NCI-H1436 treated with DMSO at 0.1 percent for 48 hours (cell line): ENCODE measurements at regions not wholly inside any gene's neighbourhood (a gene's known extent, or its start where the extent isn't known, plus 50 kb on each side); places are given as distances from the start of the nearest gene placed in this dataset.
"Not testable (repeated sequence)": the region's sequence is repeated elsewhere in the genome, so short reads cannot be mapped to it uniquely, and the experiment has no call there.

Source experiments
- DNase-seq: peaks from one replicate; lab custom pipeline; 2025; lab: John Stamatoyannopoulos, UW

DNA sequence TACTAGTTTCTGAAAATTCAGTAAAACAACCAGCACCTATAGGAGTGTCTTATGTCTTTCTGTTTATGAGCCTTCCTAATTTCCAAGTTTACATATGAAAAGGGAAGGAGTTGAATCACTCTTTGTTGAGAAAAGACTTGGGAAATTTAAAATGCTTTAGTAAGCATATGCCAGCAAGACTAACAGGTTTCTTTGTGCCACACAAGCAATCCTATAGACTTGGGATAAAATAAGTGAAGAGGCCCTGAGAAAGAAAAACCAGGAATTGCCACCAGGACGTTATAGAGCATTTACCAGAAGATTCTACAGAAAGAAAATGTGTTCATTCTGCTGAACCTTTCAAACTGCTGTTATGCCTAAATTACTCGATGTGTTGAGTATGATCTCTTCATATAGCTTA is 1099.1 kb downstream of the EPHA3 start:
- not testable (repeated sequence) for DNase-seq

DNA sequence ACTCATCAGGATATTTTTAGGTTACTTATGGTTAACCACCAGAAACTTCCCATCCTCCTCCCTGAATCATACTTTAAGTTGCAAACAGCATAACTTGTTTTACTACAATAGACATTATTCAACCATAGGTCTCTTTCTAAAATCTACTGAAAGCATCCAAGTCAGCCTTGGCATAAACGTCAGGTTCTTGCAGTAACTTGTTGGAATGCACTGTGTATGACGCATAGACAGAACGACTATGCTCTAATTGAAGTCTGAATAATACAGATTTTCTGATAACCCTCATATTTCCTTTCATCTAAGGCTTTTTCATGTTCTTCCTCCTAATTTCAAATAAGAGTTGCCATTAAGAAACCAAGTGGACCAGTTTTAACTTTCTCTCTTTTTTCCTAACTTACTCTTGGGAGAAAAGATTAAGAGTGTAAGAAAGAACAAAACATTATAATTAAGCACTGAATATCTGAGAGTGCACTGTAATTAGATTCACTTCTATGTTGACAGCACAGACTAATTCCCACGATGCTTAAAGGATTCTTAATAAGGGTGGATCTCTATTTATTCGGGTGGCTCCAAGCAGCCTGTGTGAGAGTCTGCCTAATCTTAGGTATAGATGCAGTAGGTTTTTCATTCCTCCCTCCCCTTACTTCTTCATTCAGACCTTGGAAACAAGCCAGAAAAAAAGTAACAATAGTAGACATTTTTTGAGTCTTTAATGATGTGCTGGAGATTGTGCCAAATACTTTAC is 1100.1 kb downstream of the EPHA3 start:
- DNase-seq, result not testable (repeated sequence)

DNA sequence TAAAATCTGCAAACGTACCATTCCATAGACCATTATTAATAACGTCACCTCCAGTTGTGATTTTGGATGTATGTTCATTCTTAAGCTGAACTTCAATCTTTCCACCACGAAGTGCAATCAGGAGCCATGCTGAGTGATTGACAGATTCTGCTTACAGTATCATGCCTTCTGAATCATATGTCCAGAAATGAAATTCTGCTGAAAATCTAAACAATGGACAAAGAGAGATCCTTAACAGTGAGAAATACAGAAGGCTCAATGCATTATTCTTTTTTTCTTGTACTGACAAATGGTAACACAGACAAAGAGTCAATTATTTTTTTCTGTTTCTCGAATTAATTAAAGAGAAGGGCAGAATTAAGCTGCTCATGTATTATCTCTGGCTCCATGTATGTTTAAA is 1114.5 kb downstream of the EPHA3 start:
- DNase-seq, result no peak

DNA sequence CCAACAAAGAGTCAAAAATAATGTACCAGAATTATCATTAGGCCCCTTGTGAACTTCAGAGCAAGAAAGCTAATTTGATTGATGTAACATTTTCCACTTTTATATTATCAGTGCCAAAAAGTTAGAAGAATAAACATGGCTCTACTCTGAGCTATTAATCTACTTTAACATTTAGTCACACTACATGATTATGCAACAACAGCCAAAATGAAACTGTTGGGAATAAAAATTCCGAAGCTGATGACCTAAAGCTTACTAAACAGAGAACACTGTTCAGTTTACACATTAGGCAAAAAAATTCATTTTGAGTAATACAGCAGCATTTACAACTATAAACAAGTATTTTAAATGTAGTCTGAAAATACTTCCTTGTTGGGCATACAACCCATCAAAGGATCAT is 1134.1 kb downstream of the EPHA3 start:
- no peak for DNase-seq

DNA sequence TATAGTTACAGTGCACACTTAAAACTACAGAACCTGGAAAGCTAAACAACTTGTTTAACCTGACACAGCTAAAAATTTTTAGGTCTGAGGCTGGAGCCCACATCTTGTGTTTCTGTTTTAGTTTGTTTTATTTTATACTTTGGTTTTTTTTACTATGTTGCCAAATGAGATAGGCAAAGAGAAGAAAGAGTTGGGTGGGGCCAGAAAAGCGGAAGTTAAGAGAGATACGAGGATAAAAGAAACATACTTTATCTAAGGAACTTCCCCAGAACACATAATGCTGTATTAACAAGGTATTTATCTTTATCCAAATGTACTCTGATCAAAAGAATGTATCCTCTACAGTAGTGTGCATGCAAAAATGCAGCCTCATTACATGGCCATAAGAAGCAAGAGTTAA is 1145.7 kb downstream of the EPHA3 start:
- DNase-seq, result no peak

DNA sequence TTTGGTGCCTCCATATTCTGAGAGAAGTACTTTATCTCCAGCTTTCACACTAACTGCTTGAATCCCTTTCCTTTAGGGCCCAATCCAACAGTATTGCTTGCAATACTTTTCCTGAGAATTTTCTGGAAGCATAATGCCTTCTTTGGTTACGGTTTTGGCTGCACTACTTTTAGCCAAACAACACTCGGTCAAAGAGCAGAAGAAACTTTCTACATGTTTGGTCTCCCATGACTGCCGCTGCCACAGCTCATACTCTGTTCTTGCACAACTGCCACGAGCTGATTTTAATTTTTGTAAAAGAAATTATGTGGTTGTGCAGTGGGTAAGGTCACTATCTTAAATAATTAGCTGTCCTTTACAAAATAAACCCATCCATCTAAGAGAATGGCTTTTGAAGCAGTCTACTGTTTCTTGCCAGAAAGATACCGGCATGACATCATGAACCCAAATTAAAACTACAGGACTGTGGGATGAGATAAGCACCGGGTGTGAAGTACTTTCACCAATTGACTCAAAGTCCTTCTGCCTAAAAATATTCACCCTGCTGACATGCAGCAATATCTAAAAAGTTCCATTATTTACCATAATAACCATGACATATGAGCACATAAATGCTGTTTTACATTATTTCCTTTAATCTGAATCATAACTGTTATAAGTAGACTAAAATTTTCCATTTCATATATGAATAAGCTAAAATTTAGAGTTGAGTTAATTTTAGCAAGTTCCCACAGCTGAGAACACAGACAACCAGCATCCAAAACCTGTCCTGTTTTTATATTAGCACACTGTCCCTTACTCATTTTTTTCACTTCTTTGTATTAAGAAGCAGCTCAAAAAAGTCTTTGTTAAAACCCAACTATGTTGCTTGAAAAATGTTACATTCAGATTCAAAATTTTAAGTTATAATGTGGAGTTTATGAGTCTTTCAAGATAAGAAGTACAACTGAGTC is 1154.3 kb downstream of the EPHA3 start:
- no peak for DNase-seq
